GM12878 (cell line): ENCODE measurements at regions not wholly inside any gene's neighbourhood (a gene's known extent, or its start where the extent isn't known, plus 50 kb on each side); places are given as distances from the start of the nearest gene placed in this dataset.

Experiments
- ATAC-seq: fragments of 200-7000 bp; cut with Tn5 transposase; 3 replicates; pipeline ENCODE4 v1.9.1; 2020; ENCODE audit warnings: mild to moderate bottlenecking, moderate library complexity
- BruUV-seq: library from RNA; stranded (reverse); fragments of 400-500 nt; replicated peaks from 2 replicates; lab custom pipeline; 2021; lab: Mats Ljungman, UMichigan
- CTCF ChIA-PET: fragments of 300-600 bp; sonication (Branson Sonifier 250); formaldehyde crosslinking; extraction: SDS; loops from one replicate; lab custom pipeline; 2021; ENCODE audit warnings: inconsistent platforms; lab: Yijun Ruan, JAX
- POLR2A ChIA-PET: fragments of 350-600 bp; formaldehyde crosslinking; extraction: SDS; loops from one replicate; lab custom pipeline; 2021; ENCODE audit warnings: inconsistent platforms; lab: Charles Lee
- RAD21 ChIA-PET: fragments of 300-600 bp; sonication (Branson Sonifier 250); formaldehyde crosslinking; loops from one replicate; lab custom pipeline; 2023; ENCODE audit warnings: antibody characterized with exemption; ENCODE audit not compliant: unreplicated experiment; lab: Charles Lee
- SMC1A ChIA-PET: fragments of 300-600 bp; sonication (Branson Sonifier 250); formaldehyde crosslinking; loops from one replicate; lab custom pipeline; 2023; ENCODE audit not compliant: unreplicated experiment, uncharacterized antibody; lab: Charles Lee
- DNase-seq: peaks from one replicate; pipeline ENCODE4 v3.0.0-alpha.2; 2011; ENCODE audit warnings: low read depth, low spot score
- FAIRE-seq: peaks from 3 replicates; lab custom pipeline; 2011; peaks lifted over from hg19 to GRCh38; lab: Jason Lieb, UNC
- H2AFZ ChIP-seq: 2 replicates; pipeline ENCODE4 v1.6.0; 2011; ENCODE audit warnings: low read depth, low read length, control low read depth; ENCODE audit not compliant: control insufficient read depth
- H3K27ac ChIP-seq: 2 replicates; pipeline ENCODE4 v1.5.1; 2011; ENCODE audit warnings: control low read depth; ENCODE audit not compliant: control insufficient read depth, insufficient read depth
- H3K27me3 ChIP-seq, 2 experiments: replicated peaks in 1 of 2; 2 replicates each; pipeline versions ENCODE4 v1.6.0 to v1.6.1; 2011; ENCODE audit warnings: low read length in 1 of 2; ENCODE audit not compliant: control insufficient read depth in 2 of 2, insufficient read depth in 2 of 2
- H3K36me3 ChIP-seq, 2 experiments: 2 replicates each; pipeline ENCODE4 v1.5.1; 2011; ENCODE audit warnings: low read length in 1 of 2; ENCODE audit not compliant: control insufficient read depth in 2 of 2, insufficient read depth in 2 of 2
- H3K4me1 ChIP-seq: 2 replicates; pipeline ENCODE4 v1.6.1; 2011; ENCODE audit warnings: mild to moderate bottlenecking, low read length, moderate library complexity, mixed read lengths; ENCODE audit not compliant: control insufficient read depth, insufficient read depth
- H3K4me2 ChIP-seq: 2 replicates; pipeline ENCODE4 v1.6.0; 2011; ENCODE audit warnings: control low read depth; ENCODE audit not compliant: control insufficient read depth, insufficient read depth
- H3K4me3 ChIP-seq: fragments of 200-600 bp; sonication (generic); 2 replicates; pipeline ENCODE4 v1.5.1; 2016
- H3K79me2 ChIP-seq: 2 replicates; pipeline ENCODE4 v1.6.0; 2011; ENCODE audit warnings: low read length; ENCODE audit not compliant: control insufficient read depth, insufficient read depth
- H3K9ac ChIP-seq: 2 replicates; pipeline ENCODE4 v1.8.0; 2011; ENCODE audit warnings: low read length, control low read depth, mixed read lengths; ENCODE audit not compliant: control insufficient read depth, insufficient read depth
- H3K9me3 ChIP-seq: replicated peaks from 3 replicates; pipeline ENCODE4 v1.5.1; 2011; ENCODE audit warnings: mild to moderate bottlenecking, low read length; ENCODE audit not compliant: control insufficient read depth, insufficient read depth
- H4K20me1 ChIP-seq: 2 replicates; pipeline ENCODE4 v1.6.0; 2011; ENCODE audit not compliant: control insufficient read depth, insufficient read depth
- CEBPB ChIP-seq, 2 experiments: fragments of 150-350 bp in 1 of 2; IDR thresholded peaks; 2 replicates each; pipeline ENCODE4 v1.6.1; 2012 to 2014; ENCODE audit warnings: low read depth in 2 of 2, low read length in 2 of 2, borderline replicate concordance in 1 of 2, inconsistent platforms in 1 of 2
- EZH2 ChIP-seq: IDR thresholded peaks from 2 replicates; pipeline ENCODE4 v1.6.1; 2012; ENCODE audit warnings: low read depth, mild to moderate bottlenecking, control low read depth, inconsistent platforms, low read length, borderline replicate concordance; ENCODE audit not compliant: control insufficient read depth
- HDAC6 ChIP-seq: fragments of 200-600 bp; sonication (generic); IDR thresholded peaks from one replicate; pipeline ENCODE4 v1.8.0; 2017; ENCODE audit warnings: antibody characterized with exemption; ENCODE audit not compliant: unreplicated experiment
- PAX8 ChIP-seq: fragments of 450-650 bp; IDR thresholded peaks from 2 replicates; pipeline ENCODE4 v1.6.1; 2017; ENCODE audit warnings: mild to moderate bottlenecking, moderate library complexity
- STAT1 ChIP-seq: fragments of 450-650 bp; conservative IDR thresholded peaks from 2 replicates; pipeline ENCODE4 v1.6.1; 2014; ENCODE audit warnings: antibody characterized with exemption, mild to moderate bottlenecking
- SUZ12 ChIP-seq: fragments of 200-600 bp; sonication (generic); IDR thresholded peaks from one replicate; pipeline ENCODE4 v1.6.1; 2018; ENCODE audit warnings: antibody characterized with exemption, mild to moderate bottlenecking; ENCODE audit not compliant: unreplicated experiment
- TARDBP ChIP-seq: IDR thresholded peaks from 2 replicates; pipeline ENCODE4 v1.6.1; 2016; ENCODE audit warnings: borderline replicate concordance
- TBL1XR1 ChIP-seq: IDR thresholded peaks from 2 replicates; pipeline ENCODE4 v1.6.1; 2012; ENCODE audit warnings: low read depth, low read length, improper control_type of control experiment
- WGBS: methylation state at CpG from one replicate; pipeline ENCODE4 v1.1.6; 2016; ENCODE audit warnings: low lambda C conversion rate; ENCODE audit not compliant: insufficient replicate concordance, insufficient coverage; ENCODE audit errors: missing lambda C conversion rate; 5-methylcytosine and 5-hydroxymethylcytosine counted together
- in situ Hi-C: fragments of 300-500 bp; cut with MboI; formaldehyde crosslinking; loops from 9 replicates; pipeline ENCODE4 v1.14.3; 2018; ENCODE audit warnings: mixed read lengths
- intact Hi-C: fragments of 100-400 bp; cut with micrococcal nuclease; formaldehyde crosslinking; loops from one replicate; pipeline ENCODE4 v1.14.2; 2022; ENCODE audit not compliant: unreplicated experiment
- TF ChIP-seq, protein P1 (sequence below): fragments of 450-650 bp; IDR thresholded peaks from 2 replicates; pipeline ENCODE4 v1.6.1; 2016; ENCODE audit warnings: mild to moderate bottlenecking
- TF ChIP-seq, protein P2 (sequence below): IDR thresholded peaks from 2 replicates; pipeline ENCODE4 v1.6.1; 2012; ENCODE audit warnings: low read depth, low read length, improper control_type of control experiment
- TF ChIP-seq, protein P3 (sequence below): IDR thresholded peaks from 2 replicates; pipeline ENCODE4 v1.6.1; 2012; ENCODE audit warnings: low read depth, low read length, improper control_type of control experiment

DNA sequence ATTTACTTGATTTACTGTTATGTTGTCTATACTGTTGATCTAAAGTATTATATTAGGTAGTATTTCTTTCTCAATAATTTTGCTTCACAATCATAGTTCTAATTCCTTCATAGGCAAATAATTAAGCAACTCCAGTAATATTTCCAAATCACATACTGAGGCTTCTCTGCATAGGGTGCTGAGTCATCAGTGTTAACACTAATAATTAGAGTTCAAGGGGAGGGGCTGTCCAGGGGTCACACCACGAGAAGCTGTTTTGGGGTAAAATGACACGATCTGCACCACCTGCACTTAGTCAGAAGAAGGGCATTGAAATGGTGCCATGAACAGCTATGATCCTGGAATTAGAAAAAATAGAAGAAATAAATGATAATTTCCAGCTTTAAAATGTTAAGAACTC, 1230.9 kb upstream of the SLC10A2 start (continued):
- no peak for TF ChIP-seq TARDBP
- TF ChIP-seq HDAC6: no peak
- TF ChIP-seq PAX8: no peak

DNA sequence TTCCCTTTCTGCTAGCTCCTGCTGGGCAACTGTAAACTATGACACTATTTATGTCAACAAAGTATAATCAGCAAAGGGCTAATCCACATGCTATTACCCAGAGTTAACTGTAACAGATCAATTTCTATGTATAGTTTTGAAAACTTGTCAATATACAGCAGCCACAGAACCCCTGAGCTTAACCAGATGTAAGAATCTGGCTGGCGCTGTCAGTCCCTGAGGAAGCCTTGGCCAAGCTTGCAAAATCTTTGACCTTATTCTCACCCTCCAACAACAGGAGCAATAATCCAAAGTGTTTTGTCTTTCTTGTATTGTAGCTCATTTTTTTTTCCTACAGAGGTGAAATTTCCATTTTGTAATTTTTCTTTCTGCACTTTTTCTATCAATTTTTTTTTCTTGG, 1230.1 kb upstream of the SLC10A2 start:
- no peak overlapping the region for H2AFZ ChIP-seq
- SMC1A ChIA-PET: interaction anchor here (1.2 to 1.5 kb wide), 2 partner anchors 8 to 27 kb away, joined by 3 to 4 read pairs; no protein-coding TSS in a partner anchor
- POLR2A ChIA-PET: no interaction called here
- no peaks in the 10 kb centered on the region for H3K4me1 ChIP-seq
- BruUV-seq: no TSS peak
- FAIRE-seq (no peak), ATAC-seq (no peak), DNase-seq (no peak)
- intact Hi-C loops (no loop called here), in situ Hi-C loops (no loop called here)
- RAD21 ChIA-PET: no interaction called here
- H3K4me2 ChIP-seq: no peak overlapping the region
- no peaks in the 10 kb centered on the region for H3K27me3 ChIP-seq
- CTCF ChIA-PET: interaction anchor here (1.2 kb wide), 1 partner anchor 1279 kb away, joined by 3 read pairs; no protein-coding TSS in a partner anchor
- H3K27ac ChIP-seq: no peak overlapping the region
- H3K79me2 ChIP-seq: no peaks in the 10 kb centered on the region
- H3K4me3 ChIP-seq: no peak overlapping the region
- WGBS: 31% methylated on average over 1 of the region's 1 CpG
- no peaks in the 10 kb centered on the region for H3K36me3 ChIP-seq
- H3K9me3 ChIP-seq: no peaks in the 10 kb centered on the region
- H3K9ac ChIP-seq: no peak overlapping the region
- H4K20me1 ChIP-seq: no peaks in the 10 kb centered on the region
- TF ChIP-seq, protein P1, sequence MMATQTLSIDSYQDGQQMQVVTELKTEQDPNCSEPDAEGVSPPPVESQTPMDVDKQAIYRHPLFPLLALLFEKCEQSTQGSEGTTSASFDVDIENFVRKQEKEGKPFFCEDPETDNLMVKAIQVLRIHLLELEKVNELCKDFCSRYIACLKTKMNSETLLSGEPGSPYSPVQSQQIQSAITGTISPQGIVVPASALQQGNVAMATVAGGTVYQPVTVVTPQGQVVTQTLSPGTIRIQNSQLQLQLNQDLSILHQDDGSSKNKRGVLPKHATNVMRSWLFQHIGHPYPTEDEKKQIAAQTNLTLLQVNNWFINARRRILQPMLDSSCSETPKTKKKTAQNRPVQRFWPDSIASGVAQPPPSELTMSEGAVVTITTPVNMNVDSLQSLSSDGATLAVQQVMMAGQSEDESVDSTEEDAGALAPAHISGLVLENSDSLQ: no peak

DNA sequence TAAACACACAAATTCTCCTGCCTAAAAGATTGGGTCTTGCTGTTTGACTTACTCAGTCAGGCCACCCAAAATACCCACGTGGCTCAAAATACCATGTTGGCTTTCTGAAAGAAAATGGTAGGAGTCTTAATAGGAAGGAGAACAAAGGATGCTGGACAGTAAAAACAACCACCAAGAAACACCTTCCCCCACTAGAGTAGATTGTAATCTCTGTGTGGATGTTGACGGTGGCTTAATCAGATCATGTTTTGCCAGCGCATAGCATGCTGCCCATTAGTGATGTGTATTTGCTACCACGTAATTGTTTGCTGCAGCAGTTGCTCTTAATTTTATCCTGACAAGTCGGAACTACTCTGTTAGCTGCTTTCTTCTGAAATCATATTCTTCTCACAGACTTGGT, 1229.3 kb upstream of the SLC10A2 start:
- POLR2A ChIA-PET: no interaction called here
- Histone ChIP-seq H3K9ac (no peak overlapping the region), H3K27ac (no peak overlapping the region), H2AFZ (no peak overlapping the region), H3K36me3 (no peaks in the 10 kb centered on the region), H3K4me2 (no peak overlapping the region), H3K4me1 (no peaks in the 10 kb centered on the region), H3K4me3 (no peak overlapping the region), H3K79me2 (no peaks in the 10 kb centered on the region), H3K9me3 (no peaks in the 10 kb centered on the region), H3K27me3 (no peaks in the 10 kb centered on the region), H4K20me1 (no peaks in the 10 kb centered on the region)
- FAIRE-seq (no peak), ATAC-seq (no peak), DNase-seq (no peak)
- SMC1A ChIA-PET: interaction anchor here (0.6 to 1.5 kb wide), 5 partner anchors 9 to 122 kb away, joined by 3 to 4 read pairs (median 3); no protein-coding TSS in a partner anchor
- WGBS: 27% methylated on average over 5 of the region's 5 CpGs
- RAD21 ChIA-PET: no interaction called here
- in situ Hi-C loops: no loop called here
- intact Hi-C loops: no loop called here
- CTCF ChIA-PET: interaction anchor here (1.2 kb wide), 1 partner anchor 1278 kb away, joined by 3 read pairs; no protein-coding TSS in a partner anchor
- no TSS peak for BruUV-seq
- TF ChIP-seq EZH2: no peak
- TF ChIP-seq CEBPB (IDR thresholded peaks at IDR 0.05; ENCODE audit: borderline replicate concordance in 1 of 2, low read depth in 2 of 2, low read length in 2 of 2): no peak
- TF ChIP-seq, protein P2, sequence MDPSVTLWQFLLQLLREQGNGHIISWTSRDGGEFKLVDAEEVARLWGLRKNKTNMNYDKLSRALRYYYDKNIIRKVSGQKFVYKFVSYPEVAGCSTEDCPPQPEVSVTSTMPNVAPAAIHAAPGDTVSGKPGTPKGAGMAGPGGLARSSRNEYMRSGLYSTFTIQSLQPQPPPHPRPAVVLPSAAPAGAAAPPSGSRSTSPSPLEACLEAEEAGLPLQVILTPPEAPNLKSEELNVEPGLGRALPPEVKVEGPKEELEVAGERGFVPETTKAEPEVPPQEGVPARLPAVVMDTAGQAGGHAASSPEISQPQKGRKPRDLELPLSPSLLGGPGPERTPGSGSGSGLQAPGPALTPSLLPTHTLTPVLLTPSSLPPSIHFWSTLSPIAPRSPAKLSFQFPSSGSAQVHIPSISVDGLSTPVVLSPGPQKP: no peak
- no peak for TF ChIP-seq TBL1XR1
- TF ChIP-seq SUZ12: no peak
- TF ChIP-seq, protein P3, sequence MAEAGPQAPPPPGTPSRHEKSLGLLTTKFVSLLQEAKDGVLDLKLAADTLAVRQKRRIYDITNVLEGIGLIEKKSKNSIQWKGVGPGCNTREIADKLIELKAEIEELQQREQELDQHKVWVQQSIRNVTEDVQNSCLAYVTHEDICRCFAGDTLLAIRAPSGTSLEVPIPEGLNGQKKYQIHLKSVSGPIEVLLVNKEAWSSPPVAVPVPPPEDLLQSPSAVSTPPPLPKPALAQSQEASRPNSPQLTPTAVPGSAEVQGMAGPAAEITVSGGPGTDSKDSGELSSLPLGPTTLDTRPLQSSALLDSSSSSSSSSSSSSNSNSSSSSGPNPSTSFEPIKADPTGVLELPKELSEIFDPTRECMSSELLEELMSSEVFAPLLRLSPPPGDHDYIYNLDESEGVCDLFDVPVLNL: no peak
- TF ChIP-seq STAT1: no peak
- TF ChIP-seq, protein P1: no peak
